NCI-H748 (cell line): ENCODE measurements at regions not wholly inside any gene's neighbourhood (a gene's known extent, or its start where the extent isn't known, plus 50 kb on each side); places are given as distances from the start of the nearest gene placed in this dataset.

Source experiments
- DNase-seq: peaks from one replicate; lab custom pipeline; 2025; ENCODE audit not compliant: unreplicated experiment; lab: John Stamatoyannopoulos, UW

- no peak for DNase-seq
Observed at GRCh38 chr15:81442454-81442853, 68.4 kb upstream of the TMC3 start.

GRCh38 chr15:81434851-81435250 is 60.8 kb upstream of the TMC3 start:
- no peak for DNase-seq

GRCh38 chr15:81433462-81433861 is 59.4 kb upstream of the TMC3 start:
- no peak for DNase-seq

- no peak for DNase-seq
Observed at GRCh38 chr15:81432179-81432578, 58.2 kb upstream of the TMC3 start.

- peak; percentile 12 for DNase-seq
Observed at GRCh38 chr15:81427176-81427575, 53.2 kb upstream of the TMC3 start.

- DNase-seq: no peak
Observed at GRCh38 chr15:81425905-81426304, 51.9 kb upstream of the TMC3 start.
